Activated gamma-delta T cell (primary cell): ENCODE measurements at regions not wholly inside any gene's neighbourhood (a gene's known extent, or its start where the extent isn't known, plus 50 kb on each side); places are given as distances from the start of the nearest gene placed in this dataset.
"Not testable (repeated sequence)": the region's sequence is repeated elsewhere in the genome, so short reads cannot be mapped to it uniquely, and the experiment has no call there.

ENCODE experiments used
- DNase-seq: peaks from one replicate; lab custom pipeline; 2025; lab: John Stamatoyannopoulos, UW

DNA sequence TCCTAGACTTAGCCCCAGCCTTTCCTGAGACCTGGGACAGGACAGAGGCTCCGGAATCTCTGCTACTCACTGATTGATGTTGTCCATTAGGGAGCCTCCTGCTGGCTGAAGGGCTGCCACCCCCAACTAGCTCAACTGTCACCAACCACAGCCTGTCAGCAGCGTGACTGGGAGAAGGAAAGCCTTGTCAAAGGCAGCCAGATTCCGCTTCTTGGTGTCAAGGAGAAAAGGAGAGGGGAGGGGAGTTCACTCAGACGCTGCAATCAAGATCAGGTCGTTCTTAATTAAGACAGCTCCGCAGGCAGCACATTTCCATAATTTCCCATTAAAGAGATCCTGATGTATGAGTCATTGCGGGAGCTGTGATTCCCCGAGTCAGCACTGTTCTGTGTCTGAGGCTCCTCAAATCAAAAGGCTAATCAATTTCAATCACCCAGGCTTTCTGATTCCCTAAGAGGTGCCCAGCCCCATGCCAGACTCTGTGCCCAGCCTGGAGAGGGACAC, 152.8 kb upstream of the ZBED5 start:
- DNase-seq, result no peak

DNA sequence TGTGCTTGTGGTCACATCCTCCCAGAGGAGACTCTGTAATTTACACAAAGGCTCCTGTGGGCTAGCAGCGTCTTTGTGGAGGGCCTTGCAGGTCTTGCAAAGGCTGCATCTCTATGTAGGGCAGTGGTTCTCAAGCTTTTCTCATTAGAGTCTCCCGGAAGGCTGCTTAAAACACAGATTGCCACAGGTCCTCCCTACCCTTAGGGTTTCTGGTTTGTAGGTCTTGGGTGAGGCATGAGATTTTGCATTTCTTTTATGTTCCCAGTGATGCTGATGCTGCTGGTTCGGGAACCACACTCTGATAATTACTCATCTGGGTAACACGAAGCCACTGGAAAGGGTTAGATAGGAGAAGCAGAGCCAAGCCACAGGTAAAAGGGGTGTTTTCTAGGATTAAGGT, 151.3 kb upstream of the ZBED5 start:
- DNase-seq, result no peak

DNA sequence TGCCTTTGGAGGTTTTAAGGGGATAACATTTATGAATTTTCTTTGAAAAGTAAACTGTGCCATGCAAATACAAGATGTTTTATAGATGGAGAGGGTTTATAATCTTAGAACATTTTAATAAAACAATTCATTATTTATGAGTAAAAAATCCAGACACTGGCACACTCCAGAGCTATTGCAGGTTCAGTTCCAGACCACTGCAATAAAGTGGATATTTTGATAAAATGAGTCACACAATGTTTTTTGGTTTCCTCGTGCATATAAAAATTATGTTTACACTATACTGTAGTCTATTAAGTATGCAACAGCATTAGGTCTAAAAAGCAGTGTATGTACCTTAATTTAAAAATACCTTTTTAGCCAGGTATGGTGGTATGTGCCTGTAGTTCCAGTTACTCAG, 146.2 kb upstream of the ZBED5 start:
- no peak for DNase-seq

DNA sequence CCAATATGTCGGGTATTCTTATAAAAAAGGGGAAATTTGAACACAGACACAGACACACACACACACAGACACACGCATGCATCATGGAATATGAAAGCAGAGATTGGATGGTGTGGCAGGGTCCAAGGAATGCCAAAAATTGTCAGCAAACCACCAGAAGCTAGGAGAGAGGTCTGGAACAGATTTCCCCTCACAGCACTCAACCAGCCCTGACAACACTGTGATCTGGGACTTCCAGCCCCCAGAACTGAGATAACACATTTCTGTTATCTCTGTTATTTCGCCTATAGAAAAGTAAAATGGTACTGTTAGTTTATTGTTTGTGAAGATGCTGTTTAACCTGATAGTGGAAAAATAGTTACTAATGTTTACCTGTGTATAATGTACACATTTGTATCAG, 145.4 kb upstream of the ZBED5 start:
- no peak for DNase-seq

DNA sequence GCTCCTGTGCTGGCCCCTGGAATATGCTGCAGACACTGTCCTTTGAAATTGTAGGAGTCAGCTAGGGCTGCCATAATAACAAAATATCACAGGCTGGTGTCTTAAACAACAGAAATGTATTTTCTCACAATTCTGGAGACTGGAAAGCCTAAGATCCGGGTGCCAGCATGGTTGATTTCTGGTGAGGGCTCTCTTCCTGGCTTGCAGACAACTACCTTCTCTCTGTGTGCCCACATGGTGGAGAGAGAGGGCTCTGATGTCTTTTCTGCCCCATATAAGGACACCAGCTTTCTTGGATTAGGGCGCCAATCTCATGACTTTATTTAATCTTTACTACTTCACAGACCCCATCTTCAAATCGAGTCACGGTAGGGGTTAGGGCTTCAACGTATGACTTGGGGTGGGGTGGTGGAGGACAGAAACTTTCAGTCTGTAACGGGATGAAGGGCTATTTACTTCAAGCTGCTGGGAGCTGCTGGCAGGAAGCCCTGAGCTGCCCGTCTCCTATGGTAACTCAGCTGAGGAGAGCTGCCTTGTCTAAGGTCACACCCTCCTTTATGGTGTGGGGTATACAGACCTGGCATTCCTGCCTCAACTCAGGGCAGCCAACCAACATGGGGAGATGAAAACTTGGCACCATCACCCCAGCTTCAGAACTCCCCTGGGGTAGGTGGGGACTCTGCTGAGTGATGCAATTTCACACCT, 142.9 kb upstream of the ZBED5 start:
- no peak for DNase-seq

DNA sequence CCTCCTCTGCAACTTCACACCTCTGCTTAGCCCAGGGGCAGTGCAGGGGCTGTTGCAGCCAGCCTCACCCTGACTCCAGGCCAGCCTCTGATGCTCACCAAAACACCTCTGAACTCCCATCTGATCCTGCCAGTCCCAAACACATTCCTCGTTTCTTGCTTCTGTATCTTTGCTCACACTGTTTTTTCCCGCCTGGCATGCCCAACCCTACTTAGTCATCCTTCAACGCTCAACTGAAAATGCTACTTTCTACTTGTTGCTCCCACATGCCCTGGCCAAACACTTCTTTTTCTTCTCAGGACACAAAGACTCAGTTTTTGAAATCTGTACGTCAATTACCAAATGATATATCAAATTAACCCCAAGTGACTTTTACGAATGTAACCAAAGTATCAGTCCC, 140.8 kb upstream of the ZBED5 start:
- DNase-seq, result no peak

DNA sequence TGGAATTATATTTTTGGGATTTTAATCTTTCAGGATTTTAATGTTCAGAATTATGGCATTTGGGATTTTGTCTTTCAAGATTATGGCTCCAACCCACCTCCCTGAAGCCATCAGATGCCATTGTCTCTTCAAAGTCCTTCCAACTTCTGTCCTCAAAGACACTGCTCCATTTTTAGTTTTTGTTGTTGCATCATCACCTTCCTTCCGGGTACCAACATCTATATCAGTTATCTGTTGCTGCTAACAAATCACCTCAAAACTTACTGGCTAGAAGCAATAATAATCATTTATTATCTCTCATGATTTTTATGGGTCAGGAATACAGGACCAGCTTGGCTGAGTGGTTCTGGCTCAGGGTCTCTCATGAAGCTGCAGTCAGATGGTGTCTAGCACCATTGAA, 138.8 kb upstream of the ZBED5 start:
- DNase-seq, result no peak

DNA sequence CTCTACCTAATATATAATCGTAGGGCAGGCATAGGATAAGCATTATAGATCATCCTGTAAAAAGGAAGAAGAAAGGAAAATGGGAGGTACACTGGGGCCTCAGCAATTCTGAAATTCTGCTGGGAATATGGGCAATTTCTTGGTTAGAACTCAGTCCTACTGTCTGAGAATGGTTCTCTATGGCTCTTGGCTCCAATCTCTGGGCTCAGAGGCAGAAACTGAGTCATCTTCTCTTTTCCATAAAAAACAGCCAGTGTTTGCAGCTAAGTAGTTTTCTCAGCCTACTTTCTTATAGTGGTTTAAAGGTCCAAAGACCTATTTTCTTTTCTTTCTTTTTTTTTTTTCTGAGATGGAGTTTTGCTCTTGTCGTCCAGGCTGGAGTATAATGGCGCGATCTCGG, 135.8 kb upstream of the ZBED5 start:
- DNase-seq, result no peak

DNA sequence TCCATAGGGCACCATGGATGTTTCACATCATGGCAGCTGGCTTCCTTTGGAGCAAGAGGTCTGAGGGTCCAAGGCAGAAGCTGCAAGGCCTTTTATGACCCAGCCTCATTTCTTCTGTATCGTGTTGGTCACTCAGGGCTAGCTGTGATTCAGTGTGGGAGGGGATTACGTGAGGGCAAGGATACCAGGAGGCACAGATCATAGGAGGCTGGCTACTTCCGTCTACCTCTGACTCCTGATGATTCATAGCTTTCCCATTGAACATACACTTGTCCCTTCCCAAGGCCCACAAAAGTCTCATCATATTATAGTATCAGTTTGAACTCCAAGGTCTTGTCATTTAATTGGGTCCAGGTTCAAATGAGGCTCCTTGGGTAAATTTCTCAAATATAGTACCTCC, 135.3 kb upstream of the ZBED5 start:
- DNase-seq, result no peak

DNA sequence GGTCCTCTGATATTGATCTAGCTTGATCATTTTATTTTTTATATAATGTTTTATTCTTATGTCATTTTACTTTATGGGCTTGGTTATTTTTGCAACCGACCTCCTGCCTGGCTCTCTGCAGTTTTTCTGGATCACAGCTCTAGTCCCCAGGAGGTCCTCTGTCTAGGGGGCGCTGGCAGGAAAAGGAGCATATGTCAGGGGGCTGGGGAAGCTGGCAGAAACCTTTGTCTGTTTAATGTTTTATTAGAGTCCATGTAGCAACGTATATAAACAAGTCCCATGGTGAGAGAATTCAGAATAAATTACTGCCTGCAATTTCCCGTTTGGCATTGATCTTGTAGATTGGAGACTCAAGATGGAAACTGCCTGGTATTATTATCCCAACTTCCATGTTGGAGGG, 133.5 kb upstream of the ZBED5 start:
- DNase-seq, result no peak

DNA sequence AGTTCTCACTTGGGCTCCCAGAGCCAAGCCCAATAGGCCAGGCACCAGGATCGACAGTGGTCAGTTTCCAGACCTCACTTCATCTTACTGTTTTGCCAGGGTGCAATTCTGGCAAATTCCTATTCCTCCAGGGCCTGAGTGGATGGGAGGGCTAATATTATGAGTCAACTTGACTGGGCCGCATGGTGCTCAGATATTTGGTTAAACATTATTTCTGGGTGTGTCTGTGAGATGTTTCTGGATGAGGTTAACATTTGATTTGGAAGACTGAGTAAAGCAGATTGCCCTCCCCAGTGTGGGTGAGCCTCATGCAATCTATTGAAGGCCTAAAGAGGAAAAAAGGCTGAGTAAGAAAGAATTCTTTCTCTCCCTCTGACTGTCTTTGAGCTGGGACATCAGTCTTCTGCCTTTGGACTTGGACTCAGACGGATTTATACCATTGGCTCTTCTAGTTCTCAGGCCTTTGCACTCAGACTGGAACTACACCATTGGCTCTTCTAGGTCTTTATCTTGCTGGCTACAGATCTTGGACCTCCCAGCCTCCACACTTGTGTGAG, 132.9 kb upstream of the ZBED5 start:
- no peak for DNase-seq

DNA sequence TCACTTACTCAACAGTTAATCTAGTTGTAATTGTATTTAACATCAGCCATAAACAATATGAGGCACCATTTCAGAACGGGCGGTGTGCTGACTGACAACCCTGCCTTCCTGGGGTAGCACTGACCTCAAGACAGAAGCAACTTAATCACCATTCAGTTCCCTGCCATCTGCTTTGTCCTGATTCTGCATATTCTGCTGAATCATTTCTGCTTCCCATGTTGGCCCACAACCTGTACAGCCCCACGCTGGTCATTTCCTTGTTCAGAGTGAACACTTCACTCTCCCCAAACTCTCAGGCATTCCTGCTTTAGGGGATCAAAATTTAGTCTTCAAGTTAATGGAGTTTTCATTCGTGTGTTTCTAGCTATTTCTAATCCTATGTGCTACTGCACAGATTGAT, 132.3 kb upstream of the ZBED5 start:
- no peak for DNase-seq

DNA sequence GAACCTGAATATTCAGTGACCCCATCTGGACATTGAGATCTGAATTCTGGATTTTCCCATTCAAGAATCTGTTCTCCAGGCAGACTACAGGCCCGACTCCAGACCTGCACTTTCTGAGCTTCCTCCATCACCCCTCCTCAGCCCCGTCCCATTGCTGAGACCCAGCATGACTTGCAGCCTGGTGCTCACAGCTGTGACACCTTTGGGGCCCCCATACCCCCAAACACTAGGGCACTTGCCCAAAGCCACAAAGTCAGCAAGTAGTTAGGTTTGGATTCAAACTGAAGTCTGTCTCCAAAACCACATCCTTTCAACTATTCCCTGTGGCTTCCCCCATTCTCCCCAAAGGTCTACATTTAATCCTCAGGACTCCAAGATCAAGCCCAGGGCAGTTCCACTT, 128.2 kb upstream of the ZBED5 start:
- no peak for DNase-seq

DNA sequence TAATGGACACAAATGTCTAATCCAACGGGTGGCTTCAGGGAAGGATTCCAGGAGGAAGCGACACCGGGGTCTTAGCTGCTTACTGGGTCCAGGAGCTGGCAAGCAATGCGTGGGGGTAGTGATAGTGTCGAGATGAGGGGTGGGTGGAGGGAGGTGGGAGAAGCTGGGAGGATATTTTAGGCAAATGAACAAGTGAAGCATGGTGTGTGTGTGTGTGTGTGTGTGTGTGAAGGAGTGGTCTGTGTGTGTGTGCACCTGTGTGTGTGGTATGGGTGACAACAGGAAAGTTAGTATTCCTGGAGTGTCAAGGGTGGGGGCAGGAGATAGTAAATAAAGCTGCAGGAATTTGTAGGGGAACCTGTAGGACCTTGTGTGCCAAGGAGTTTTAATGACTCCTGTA, 126.9 kb upstream of the ZBED5 start:
- no peak for DNase-seq

DNA sequence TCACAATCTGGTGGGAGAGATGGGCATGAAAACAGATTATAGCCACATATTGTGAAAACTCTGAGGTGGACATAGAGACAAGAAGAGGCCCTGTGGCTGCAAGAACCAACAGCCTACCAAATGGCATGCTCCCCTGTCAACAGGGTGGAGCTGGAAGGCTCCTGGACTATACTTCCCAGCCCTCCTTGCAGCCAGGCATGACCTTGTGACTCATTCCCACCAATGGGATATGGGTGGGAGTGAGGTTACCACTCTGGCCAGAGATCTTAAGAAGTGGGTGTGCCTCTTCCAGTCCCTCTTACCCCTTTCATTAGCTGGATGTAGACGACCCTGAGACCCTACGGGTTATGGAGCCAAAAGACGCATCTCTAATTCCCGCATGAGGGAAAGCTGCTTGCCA, 126.4 kb upstream of the ZBED5 start:
- DNase-seq, result no peak

DNA sequence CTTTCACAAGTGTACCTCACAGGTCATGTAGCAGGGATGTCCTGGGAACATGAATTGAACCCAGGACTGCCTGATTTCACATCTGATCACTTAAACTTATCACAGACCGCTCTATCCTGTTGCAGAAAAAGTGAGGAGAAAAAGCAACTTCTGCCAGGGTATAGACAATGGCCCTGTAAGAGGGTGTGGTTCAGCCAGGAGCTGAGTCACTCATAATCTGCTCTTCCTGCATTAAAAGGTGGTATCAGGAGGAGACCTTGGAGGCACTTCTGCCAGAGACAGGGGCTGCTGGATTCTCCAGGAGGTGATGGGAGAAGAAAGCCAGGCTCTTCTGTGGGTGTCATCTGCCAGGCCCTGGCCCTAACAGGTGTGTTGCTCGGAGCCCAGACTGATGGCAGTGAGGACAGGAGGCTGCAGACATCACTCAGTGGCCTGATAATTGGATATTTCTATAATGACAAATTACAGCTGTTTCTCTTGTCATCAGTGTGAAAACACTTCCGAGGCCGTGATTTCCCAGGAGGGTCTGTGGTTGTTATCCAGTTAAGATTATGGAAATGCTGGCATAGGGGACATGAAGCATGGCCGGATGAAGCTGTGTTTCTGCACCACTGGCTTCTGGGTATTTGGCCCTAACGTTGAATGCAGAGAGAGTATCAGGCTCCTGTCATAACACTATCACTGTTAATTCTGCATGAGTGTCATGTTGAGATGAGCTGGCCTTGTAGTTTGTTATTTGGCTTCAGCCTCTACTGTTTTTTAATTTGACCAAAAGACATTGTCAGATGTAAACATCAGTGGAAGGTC, 125.1 kb upstream of the ZBED5 start:
- no peak for DNase-seq

DNA sequence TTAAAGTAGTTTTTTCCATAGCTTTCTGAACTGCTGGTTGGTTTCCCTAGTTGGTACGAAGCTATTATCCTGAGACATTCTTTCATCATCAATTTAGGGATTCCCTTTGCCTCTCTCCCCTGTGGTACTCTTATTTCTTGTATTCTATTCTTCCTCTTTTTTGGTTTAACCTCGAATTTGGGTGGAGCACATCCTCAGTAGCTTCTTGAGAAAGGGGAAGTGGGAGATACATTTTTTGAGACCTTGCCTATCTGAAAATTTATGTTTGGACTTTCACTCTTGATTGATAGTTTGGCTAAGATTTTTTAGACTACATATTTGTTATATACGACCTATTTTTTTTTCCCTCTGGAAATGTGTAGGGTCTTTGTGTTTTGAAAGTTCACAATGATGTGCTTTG, 121.7 kb upstream of the ZBED5 start:
- no peak for DNase-seq

DNA sequence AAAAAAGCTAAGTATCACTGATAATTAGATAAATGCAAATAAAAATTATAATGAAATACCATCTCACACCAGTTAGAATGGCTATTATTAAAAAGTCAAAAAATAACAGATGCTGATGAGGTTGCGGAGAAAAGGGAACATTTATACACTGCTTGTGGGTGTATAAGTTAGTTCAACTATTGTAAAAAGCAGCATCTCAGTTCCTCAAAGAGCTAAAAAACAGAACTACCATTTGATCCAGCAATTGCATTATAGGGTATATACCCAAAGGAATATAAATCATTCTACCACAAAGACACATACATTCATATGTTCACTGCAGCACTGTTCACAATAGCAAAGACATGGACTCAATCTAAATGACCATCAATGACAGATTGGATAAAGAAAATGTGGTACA, 120.3 kb upstream of the ZBED5 start:
- no peak for DNase-seq

DNA sequence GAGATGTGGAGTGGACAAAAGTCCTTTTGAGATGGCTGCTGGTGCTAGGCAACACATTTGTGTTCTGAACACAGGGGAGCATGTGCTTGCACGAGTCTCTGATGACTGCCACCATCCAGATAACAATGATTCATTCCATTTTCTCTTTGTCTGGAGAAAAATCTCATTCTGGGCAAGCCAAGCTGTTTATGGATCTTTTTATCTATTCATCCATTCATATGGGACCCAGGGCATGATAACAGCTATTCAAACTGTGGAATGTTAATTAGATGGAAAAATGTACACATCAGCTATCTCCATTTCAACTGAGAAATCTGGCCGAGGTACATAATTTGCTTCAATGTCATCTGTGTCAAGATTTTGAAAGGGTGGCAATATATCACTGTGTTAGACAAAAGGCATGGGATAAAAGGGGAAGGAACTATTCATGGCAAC, 117.5 kb upstream of the ZBED5 start:
- DNase-seq, result no peak

DNA sequence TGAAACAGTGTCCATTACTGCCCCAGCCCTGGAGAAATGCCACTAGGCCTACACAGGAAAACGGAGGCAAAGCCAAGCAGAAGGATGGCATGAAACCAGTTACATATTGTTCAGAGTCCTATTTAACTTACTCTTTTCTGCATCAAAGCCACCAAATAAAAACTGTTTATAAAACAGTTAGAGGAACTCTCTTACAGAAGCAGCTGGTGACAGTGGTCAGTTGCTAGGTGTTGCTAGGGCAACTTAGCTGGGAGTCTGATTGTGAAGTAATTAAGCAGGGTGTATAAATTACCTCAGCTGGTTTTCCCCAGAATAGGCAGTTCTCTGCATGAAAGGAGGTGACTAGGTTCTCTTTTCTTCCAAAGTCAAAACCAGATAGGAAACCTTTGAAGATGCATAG, 115.6 kb upstream of the ZBED5 start:
- DNase-seq, result no peak

DNA sequence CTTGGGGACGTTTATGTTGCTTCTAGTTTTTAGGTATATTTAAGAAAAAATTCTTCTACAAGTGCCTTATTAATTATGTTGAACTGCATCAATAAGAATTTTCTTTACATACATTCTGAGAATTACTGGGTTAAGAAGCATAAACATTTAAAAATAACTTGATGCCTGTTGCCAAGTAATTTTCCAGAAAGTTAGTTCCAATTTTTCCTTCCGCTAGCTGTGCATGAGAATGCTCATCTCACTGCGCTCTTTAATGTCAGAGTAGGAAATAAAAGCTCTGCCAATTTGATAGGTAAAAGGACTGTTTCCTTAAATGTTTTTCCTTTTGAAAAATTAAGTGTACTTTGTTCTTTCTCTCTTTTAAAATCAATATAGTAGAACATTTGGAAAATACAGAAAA, 113.1 kb upstream of the ZBED5 start:
- no peak for DNase-seq

DNA sequence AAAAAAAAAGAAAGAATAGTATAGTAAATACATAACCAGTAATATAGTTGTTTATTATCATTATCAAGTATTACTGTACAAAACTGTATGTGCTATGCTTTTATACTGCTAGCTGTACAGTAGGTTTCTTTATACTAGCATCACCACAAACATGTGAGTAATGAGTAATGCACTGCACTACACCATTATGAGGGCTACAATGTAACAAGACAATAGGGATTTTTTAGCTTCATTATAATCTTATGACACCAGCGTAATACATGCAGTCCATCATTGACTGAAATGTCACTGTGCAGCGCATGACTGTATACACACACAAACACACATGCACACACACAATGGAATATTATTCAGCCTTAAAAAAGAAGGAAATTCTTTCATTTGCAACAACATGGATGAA, 111.5 kb upstream of the ZBED5 start:
- no peak for DNase-seq

DNA sequence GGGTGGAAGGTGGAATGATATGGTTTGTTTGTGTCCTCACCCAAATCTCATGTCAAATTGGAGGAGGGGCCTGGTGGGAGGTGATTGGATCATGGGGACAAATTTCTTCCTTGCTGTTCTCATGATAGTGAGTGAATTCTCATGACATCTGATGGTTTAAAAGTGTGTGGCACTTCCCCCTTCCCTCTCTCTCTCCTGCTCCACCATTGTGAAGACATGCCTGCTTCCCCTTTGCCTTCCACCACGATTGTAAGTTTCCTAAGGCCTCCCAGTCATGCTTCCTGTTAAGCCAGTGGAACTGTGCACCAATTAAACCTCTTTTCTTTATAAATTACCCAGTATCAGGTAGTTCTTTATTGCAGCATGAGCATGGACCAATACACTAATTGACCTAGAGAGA, 99.0 kb upstream of the ZBED5 start:
- DNase-seq, result not testable (repeated sequence)
